Subcutaneous abdominal adipose tissue (tissue), 5 donors: ENCODE measurements at regions not wholly inside any gene's neighbourhood (a gene's known extent, or its start where the extent isn't known, plus 50 kb on each side); places are given as distances from the start of the nearest gene placed in this dataset.

Experiments
- H3K27ac ChIP-seq: one replicate; pipeline ENCODE4 v1.7.0; 2013; ENCODE audit warnings: low read depth, mild to moderate bottlenecking, inconsistent platforms, low read length, moderate library complexity
- H3K27me3 ChIP-seq, 5 donors: one replicate each; pipeline ENCODE4 v1.7.0; 2013; ENCODE audit warnings: low read length in 5 of 5, inconsistent platforms in 1 of 5; ENCODE audit not compliant: control insufficient read depth in 5 of 5, insufficient read depth in 4 of 5
- H3K36me3 ChIP-seq, 5 donors: one replicate each; pipeline ENCODE4 v1.7.0; 2013; ENCODE audit warnings: low read length in 5 of 5; ENCODE audit not compliant: control insufficient read depth in 5 of 5, insufficient read depth in 5 of 5
- H3K4me1 ChIP-seq, 5 donors: one replicate each; pipeline ENCODE4 v1.7.0; 2013; ENCODE audit warnings: low read length in 5 of 5, mild to moderate bottlenecking in 3 of 5, moderate library complexity in 1 of 5; ENCODE audit not compliant: control insufficient read depth in 5 of 5, insufficient read depth in 5 of 5
- H3K4me3 ChIP-seq, 5 donors: one replicate each; pipeline ENCODE4 v1.7.0; 2013; ENCODE audit warnings: low read length in 5 of 5, low read depth in 1 of 5
- H3K9ac ChIP-seq, 5 donors: one replicate each; pipeline ENCODE4 v1.7.0; 2013; ENCODE audit warnings: low read length in 5 of 5, mild to moderate bottlenecking in 4 of 5, moderate library complexity in 3 of 5
- H3K9me3 ChIP-seq, 5 donors: one replicate each; pipeline ENCODE4 v1.7.0; 2013; ENCODE audit warnings: low read length in 5 of 5; ENCODE audit not compliant: control insufficient read depth in 5 of 5
- donor health status: healthy.
- donor health status: healthy.
- donor health status: healthy.
- donor health status: healthy.
- donor health status: healthy.

GRCh38 chr4:163772238-163772637, 277.7 kb downstream of the TMA16 start:
- H3K36me3 ChIP-seq = no peaks in the 10 kb centered on the region
- no peaks in the 10 kb centered on the region for H3K9me3 ChIP-seq
- no peak overlapping the region for H3K27ac ChIP-seq
- H3K27me3 ChIP-seq = no peaks in the 10 kb centered on the region
- H3K9ac ChIP-seq = no peak overlapping the region
- H3K4me1 ChIP-seq = no peaks in the 10 kb centered on the region
- no peak overlapping the region for H3K4me3 ChIP-seq

- Histone ChIP-seq H3K4me3 (no peak overlapping the region), H3K36me3 (no peaks in the 10 kb centered on the region), H3K9me3 (peaks cover 0 to 3% (median 0%) of the 10 kb centered on the region in 5 donors), H3K27me3 (no peaks in the 10 kb centered on the region), H3K4me1 (no peaks in the 10 kb centered on the region), H3K9ac (no peak overlapping the region), H3K27ac (no peak overlapping the region)
Observed at GRCh38 chr4:163773940-163774339, 279.4 kb downstream of the TMA16 start.

- no peaks in the 10 kb centered on the region for H3K4me1 ChIP-seq
- H3K9me3 ChIP-seq = peaks cover 0 to 3% (median 0%) of the 10 kb centered on the region in 5 donors
- no peaks in the 10 kb centered on the region for H3K27me3 ChIP-seq
- no peaks in the 10 kb centered on the region for H3K36me3 ChIP-seq
- no peak overlapping the region for H3K27ac ChIP-seq
- H3K9ac ChIP-seq = no peak overlapping the region
- H3K4me3 ChIP-seq = no peak overlapping the region
Observed at GRCh38 chr4:163776957-163777356, 282.5 kb downstream of the TMA16 start.

- Histone ChIP-seq H3K27ac (no peak overlapping the region), H3K4me1 (no peaks in the 10 kb centered on the region), H3K9ac (no peak overlapping the region), H3K36me3 (no peaks in the 10 kb centered on the region), H3K27me3 (no peaks in the 10 kb centered on the region), H3K9me3 (peaks cover 0 to 6% (median 3%) of the 10 kb centered on the region in 5 donors), H3K4me3 (no peak overlapping the region)
Observed at GRCh38 chr4:163781726-163782125, 287.2 kb downstream of the TMA16 start.

- no peaks in the 10 kb centered on the region for H3K4me1 ChIP-seq
- H3K9ac ChIP-seq = no peak overlapping the region
- no peaks in the 10 kb centered on the region for H3K9me3 ChIP-seq
- H3K4me3 ChIP-seq = no peak overlapping the region
- no peaks in the 10 kb centered on the region for H3K36me3 ChIP-seq
- no peaks in the 10 kb centered on the region for H3K27me3 ChIP-seq
- no peak overlapping the region for H3K27ac ChIP-seq
Observed at GRCh38 chr4:163790231-163790630, 295.7 kb downstream of the TMA16 start.

GRCh38 chr4:163795885-163796284, 301.4 kb downstream of the TMA16 start:
- Histone ChIP-seq H3K9me3 (no peaks in the 10 kb centered on the region), H3K27me3 (no peaks in the 10 kb centered on the region), H3K4me1 (no peaks in the 10 kb centered on the region), H3K27ac (no peak overlapping the region), H3K4me3 (no peak overlapping the region), H3K36me3 (no peaks in the 10 kb centered on the region), H3K9ac (no peak overlapping the region)

GRCh38 chr4:163804001-163804400, 309.5 kb downstream of the TMA16 start:
- Histone ChIP-seq H3K36me3 (no peaks in the 10 kb centered on the region), H3K27ac (no peak overlapping the region), H3K9me3 (no peaks in the 10 kb centered on the region), H3K27me3 (no peaks in the 10 kb centered on the region), H3K4me1 (no peaks in the 10 kb centered on the region), H3K4me3 (no peak overlapping the region), H3K9ac (no peak overlapping the region)

- Histone ChIP-seq H3K4me3 (no peak overlapping the region), H3K4me1 (no peaks in the 10 kb centered on the region), H3K9me3 (no peaks in the 10 kb centered on the region), H3K27me3 (no peaks in the 10 kb centered on the region), H3K36me3 (no peaks in the 10 kb centered on the region), H3K27ac (no peak overlapping the region), H3K9ac (no peak overlapping the region)
Observed at GRCh38 chr4:163806653-163807052, 312.2 kb downstream of the TMA16 start.

- no peak overlapping the region for H3K4me3 ChIP-seq
- no peak overlapping the region for H3K27ac ChIP-seq
- H3K9me3 ChIP-seq = no peaks in the 10 kb centered on the region
- no peaks in the 10 kb centered on the region for H3K27me3 ChIP-seq
- no peak overlapping the region for H3K9ac ChIP-seq
- no peaks in the 10 kb centered on the region for H3K4me1 ChIP-seq
- H3K36me3 ChIP-seq = no peaks in the 10 kb centered on the region
Observed at GRCh38 chr4:163808011-163808410, 313.5 kb downstream of the TMA16 start.

GRCh38 chr4:163810755-163811154, 316.3 kb downstream of the TMA16 start:
- Histone ChIP-seq H3K4me3 (no peak overlapping the region), H3K27ac (no peak overlapping the region)

GRCh38 chr4:163815776-163816175, 321.3 kb downstream of the TMA16 start:
- Histone ChIP-seq H3K9ac (no peak overlapping the region), H3K4me1 (no peaks in the 10 kb centered on the region), H3K27ac (no peak overlapping the region), H3K9me3 (no peaks in the 10 kb centered on the region), H3K4me3 (no peak overlapping the region), H3K27me3 (no peaks in the 10 kb centered on the region), H3K36me3 (no peaks in the 10 kb centered on the region)

More at GRCh38 chr4:163810755-163811154, 316.3 kb downstream of the TMA16 start:
- Histone ChIP-seq H3K27me3 (no peaks in the 10 kb centered on the region), H3K4me1 (no peaks in the 10 kb centered on the region), H3K9me3 (no peaks in the 10 kb centered on the region), H3K36me3 (no peaks in the 10 kb centered on the region), H3K9ac (no peak overlapping the region)
